Right atrium auricular region (tissue), 2 donors: ENCODE measurements at regions not wholly inside any gene's neighbourhood (a gene's known extent, or its start where the extent isn't known, plus 50 kb on each side); places are given as distances from the start of the nearest gene placed in this dataset.

ENCODE experiments used
- DNase-seq: peaks from one replicate; pipeline ENCODE4 v3.0.0-alpha.2; 2019; ENCODE audit warnings: low spot score
- H3K27ac ChIP-seq, 2 donors: fragments of 200-600 bp; sonication (generic); 1 replicate in 1 of 2; 2 replicates in 1 of 2; pipeline ENCODE4 v1.5.1; 2016 to 2019
- H3K27me3 ChIP-seq, 2 donors: fragments of 200-600 bp; sonication (generic); one replicate each; pipeline versions ENCODE4 v1.5.1 to v1.6.0; 2017 to 2019
- H3K36me3 ChIP-seq: fragments of 200-600 bp; sonication (generic); one replicate; pipeline ENCODE4 v1.5.1; 2016
- H3K4me1 ChIP-seq, 2 donors: fragments of 200-600 bp; sonication (generic); one replicate each; pipeline versions ENCODE4 v1.5.1 to v1.6.0; 2017 to 2019
- H3K4me3 ChIP-seq, 2 donors: fragments of 200-600 bp; sonication (generic); 1 replicate in 1 of 2; 2 replicates in 1 of 2; pipeline ENCODE4 v1.5.1; 2017 to 2019; ENCODE audit warnings: mild to moderate bottlenecking in 1 of 2, moderate library complexity in 1 of 2
- H3K9me3 ChIP-seq, 2 donors: fragments of 200-600 bp; sonication (generic); one replicate each; pipeline ENCODE4 v1.5.1; 2019
- CTCF ChIP-seq, 2 donors: fragments of 200-600 bp; sonication (generic); IDR thresholded peaks; one replicate each; pipeline ENCODE4 v1.5.1; 2019; ENCODE audit warnings: antibody characterized with exemption in 2 of 2

- no peaks in the 10 kb centered on the region for H3K9me3 ChIP-seq
- no peaks in the 10 kb centered on the region for H3K4me1 ChIP-seq
- H3K27ac ChIP-seq: no peak overlapping the region
- no peak overlapping the region for H3K4me3 ChIP-seq
- DNase-seq: no peak
- no peaks in the 10 kb centered on the region for H3K36me3 ChIP-seq
- H3K27me3 ChIP-seq: no peaks in the 10 kb centered on the region
- no peak for TF ChIP-seq CTCF (IDR thresholded peaks at IDR 0.05)
These were observed 384.5 kb downstream of the SMOC2 start for GRCh38 chr6:168825226-168826077.

- H3K4me1 ChIP-seq: no peaks in the 10 kb centered on the region
- H3K36me3 ChIP-seq: no peaks in the 10 kb centered on the region
- H3K4me3 ChIP-seq: no peak overlapping the region
- no peaks in the 10 kb centered on the region for H3K27me3 ChIP-seq
- no peak for DNase-seq
- H3K9me3 ChIP-seq: no peaks in the 10 kb centered on the region
- TF ChIP-seq CTCF (IDR thresholded peaks at IDR 0.05): no peak
- H3K27ac ChIP-seq: no peak overlapping the region
These were observed 382.6 kb downstream of the SMOC2 start for GRCh38 chr6:168823397-168824212.

DNA sequence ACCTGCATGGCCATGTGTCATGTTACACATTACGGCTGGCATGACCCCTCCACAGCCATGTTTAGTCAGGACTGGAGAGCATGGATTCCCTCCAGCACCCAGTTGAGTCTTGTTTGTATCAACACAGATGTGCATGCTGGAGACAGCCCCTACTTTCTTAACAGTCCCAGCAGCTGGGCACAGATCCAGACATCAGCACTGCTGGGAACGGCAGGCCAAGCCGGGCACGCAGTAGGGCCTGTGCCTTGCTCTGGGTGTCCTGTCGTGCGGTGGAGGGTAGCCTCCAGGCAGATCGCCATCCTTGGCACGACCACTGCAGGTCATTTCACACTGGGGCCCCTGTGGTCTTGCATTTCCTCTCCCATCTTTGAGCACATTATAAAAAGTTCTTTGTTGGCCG is 381.4 kb downstream of the SMOC2 start:
- Histone ChIP-seq H3K4me1 (no peaks in the 10 kb centered on the region), H3K36me3 (no peaks in the 10 kb centered on the region), H3K27me3 (no peaks in the 10 kb centered on the region), H3K4me3 (no peak overlapping the region), H3K27ac (no peak overlapping the region), H3K9me3 (peaks cover 5 to 11% of the 10 kb centered on the region in 2 donors)
- no peak for DNase-seq
- TF ChIP-seq CTCF (IDR thresholded peaks at IDR 0.05): no peak

DNA sequence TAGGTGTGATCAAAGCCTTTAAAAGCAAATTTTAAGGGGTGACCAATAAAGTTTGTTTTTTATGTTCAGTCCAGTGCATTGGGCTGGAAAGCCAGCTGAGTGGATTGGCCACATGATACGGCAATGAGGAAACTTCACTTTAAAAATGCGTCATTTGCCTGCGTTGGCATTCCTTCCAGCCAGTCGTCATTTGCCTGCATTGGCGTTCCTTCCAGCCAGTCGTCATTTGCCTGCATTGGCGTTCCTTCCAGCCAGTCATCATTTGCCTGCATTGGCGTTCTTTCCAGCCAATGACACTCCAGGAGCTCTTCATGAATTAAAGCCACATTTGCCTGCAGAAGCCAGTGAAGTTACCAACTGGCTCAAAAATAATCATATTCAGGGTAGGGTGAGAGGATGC is 378.6 kb downstream of the SMOC2 start:
- H3K9me3 ChIP-seq: peaks cover 12 to 21% of the 10 kb centered on the region in 2 donors
- no peaks in the 10 kb centered on the region for H3K27me3 ChIP-seq
- no peak overlapping the region for H3K27ac ChIP-seq
- DNase-seq: no peak
- no peaks in the 10 kb centered on the region for H3K36me3 ChIP-seq
- TF ChIP-seq CTCF (IDR thresholded peaks at IDR 0.05): no peak
- H3K4me1 ChIP-seq: no peaks in the 10 kb centered on the region
- no peak overlapping the region for H3K4me3 ChIP-seq

DNA sequence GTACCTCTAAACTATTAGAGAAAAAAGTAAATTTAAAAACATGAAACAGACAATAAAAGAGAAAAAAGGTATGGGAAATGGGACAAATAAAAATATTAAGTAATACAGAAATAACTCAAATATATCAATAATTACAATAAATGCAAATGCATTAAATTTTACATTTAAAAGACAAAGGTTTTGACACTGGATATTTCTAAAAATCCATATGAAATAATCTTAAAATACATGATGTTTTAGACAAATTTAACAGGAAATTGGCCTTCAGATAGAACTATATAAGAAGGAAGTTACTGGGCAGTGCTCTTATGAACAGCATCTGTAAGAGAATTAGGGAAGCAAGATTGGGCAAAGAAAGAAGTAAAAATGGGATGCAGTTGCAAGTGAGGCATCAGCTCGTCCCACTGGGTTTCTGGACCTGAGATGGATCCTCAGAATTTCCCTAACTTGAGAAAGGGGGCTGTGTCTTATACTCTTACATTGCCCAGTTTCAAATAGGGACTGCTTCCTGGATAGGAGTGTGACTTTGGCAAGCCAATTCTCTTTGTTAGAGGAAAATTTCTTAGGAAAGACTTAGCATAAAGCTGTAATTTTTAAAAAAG is 376.7 kb downstream of the SMOC2 start:
- no peak for DNase-seq

More for the DNA sequence above, 376.7 kb downstream of the SMOC2 start:
- no peak overlapping the region for H3K27ac ChIP-seq
- H3K36me3 ChIP-seq: no peaks in the 10 kb centered on the region
- no peak overlapping the region for H3K4me3 ChIP-seq
- TF ChIP-seq CTCF (IDR thresholded peaks at IDR 0.05): no peak
- H3K27me3 ChIP-seq: no peaks in the 10 kb centered on the region
- peaks cover 12 to 21% of the 10 kb centered on the region in 2 donors for H3K9me3 ChIP-seq
- H3K4me1 ChIP-seq: no peaks in the 10 kb centered on the region
